HG03280 (cell line): ENCODE measurements at regions not wholly inside any gene's neighbourhood (a gene's known extent, or its start where the extent isn't known, plus 50 kb on each side); places are given as distances from the start of the nearest gene placed in this dataset.
"Not testable (repeated sequence)": the region's sequence is repeated elsewhere in the genome, so short reads cannot be mapped to it uniquely, and the experiment has no call there.

ENCODE experiments used
- ATAC-seq: cut with Tn5 transposase; IDR thresholded peaks from one replicate; pipeline ENCODE4 v1.9.1; 2021; ENCODE audit warnings: mild to moderate bottlenecking, moderate library complexity; ENCODE audit not compliant: unreplicated experiment

DNA sequence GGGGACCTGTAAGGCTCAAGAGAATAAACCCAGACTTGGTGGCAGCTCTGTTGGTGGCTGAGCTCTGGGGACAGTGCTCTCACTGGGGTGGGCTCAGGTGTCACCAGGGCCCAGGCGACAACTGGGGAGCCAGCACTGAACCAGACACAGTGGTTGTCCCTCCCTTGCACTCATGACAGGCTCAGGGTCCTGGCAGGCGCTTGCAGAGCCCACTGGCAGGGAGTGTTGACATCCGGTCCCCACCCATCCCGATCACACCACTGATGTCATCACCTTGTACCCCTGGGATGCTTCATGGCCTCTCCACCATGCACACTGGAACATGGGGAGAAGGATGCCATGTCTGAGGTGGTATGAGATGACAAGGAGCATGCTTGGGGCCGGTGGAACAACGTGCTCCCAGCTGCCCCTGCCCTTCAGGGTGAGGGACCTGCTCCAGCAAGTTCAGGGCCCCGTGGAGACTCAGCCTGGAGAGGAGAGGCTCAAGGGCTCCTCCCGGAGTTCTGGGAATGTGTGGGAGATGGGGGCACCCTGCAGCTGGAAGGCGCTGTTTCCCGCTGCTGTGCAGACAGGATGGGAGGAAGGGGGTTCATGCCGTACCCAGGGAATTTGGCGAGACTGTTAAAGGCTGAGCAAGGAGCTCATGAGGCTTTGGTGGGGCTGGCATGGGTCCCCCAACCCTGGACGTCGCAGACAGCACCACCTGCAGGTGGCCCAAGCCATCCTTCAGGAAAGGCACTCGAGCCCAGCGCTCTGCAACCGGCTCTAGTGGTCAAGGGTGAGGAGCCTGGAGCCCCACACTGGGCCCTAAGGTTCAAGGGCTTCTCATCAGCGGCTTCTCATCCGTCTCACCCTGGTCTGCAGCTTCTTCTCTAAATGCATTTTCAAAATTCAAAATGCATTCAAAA, 141.1 kb upstream of the ZNF469 start:
- not testable (repeated sequence) for ATAC-seq

DNA sequence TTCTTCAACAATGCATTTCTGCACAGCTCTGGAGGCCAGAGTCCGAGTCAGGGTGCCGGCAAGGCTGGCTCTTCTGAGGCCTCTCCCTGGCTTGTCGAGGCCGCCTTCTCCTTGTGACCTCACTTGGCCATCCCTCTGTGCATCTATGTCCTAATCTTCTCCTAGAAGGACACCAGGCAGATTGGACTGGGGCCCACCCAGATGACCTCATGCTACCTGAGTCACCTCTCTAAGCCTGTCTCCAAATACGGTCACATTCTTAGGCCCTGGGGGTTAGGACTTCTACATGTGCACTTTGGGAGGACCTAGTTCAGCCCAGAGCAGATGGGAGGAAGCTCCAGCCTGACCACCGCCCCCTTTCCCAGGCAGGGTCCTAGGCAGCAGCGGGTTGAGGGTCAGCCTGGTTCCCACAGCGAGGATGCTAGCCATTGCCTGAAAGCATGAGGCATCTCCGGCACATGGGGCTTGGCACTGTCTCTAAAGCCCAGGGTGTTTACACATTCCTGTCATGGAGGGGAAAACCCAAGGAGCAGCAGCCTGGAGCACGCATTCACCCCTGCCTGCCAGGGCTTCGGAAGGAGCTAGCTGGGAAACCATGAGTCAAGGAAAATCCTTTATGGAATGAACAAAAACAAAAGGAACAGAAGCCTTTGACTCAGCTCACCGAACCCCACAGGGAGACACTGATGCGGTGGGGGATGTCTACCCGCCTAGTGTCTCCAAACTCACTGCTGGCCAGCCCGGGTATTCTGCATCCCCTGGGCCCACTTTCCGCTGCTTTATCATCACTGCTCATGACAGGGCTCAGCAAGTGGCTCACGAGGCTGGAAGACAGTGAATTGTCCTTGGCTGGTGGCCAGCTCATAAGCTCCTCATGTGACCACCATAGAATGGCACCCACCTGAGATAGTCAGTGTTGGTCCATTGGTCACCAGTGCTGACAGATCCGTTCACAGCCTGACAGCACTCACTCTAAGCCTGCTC, 140.2 kb upstream of the ZNF469 start:
- ATAC-seq, result not testable (repeated sequence)

- ATAC-seq, result not testable (repeated sequence)
Measured at GRCh38 chr16:88243921-88244320, 138.8 kb upstream of the ZNF469 start.

GRCh38 chr16:88245241-88246081, 137.3 kb upstream of the ZNF469 start:
- not testable (repeated sequence) for ATAC-seq

DNA sequence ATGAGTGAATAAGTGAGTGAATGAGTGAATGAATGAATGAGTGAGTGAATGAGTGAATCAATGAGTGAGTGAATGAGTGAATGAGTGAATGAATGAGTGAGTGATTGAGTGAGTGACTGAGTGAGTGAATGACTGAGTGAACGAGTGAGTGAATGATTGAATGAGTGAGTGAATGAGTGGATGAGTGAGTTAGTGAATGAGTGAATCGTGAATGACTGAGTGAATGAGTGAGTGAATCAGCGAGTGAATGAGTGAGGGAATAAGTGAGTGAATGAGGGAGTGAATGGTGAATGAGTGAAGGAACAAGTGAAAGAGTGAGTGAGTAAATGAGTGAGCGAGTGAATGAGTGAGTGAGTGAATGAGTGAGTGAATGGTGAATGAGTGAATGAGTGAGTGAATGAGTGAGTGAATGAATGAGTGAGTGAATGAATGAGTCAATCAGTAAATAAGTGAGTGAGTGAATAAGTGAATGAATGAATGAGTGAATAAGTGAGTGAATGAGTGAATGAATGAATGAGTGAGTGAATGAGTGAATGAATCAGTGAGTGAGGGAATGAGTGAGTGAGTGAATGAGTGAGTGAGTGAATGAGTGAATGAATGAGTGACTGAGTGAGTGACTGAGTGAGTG, 135.7 kb upstream of the ZNF469 start:
- ATAC-seq, result not testable (repeated sequence)

- not testable (repeated sequence) for ATAC-seq
Measured at GRCh38 chr16:88247583-88247966, 135.2 kb upstream of the ZNF469 start.

DNA sequence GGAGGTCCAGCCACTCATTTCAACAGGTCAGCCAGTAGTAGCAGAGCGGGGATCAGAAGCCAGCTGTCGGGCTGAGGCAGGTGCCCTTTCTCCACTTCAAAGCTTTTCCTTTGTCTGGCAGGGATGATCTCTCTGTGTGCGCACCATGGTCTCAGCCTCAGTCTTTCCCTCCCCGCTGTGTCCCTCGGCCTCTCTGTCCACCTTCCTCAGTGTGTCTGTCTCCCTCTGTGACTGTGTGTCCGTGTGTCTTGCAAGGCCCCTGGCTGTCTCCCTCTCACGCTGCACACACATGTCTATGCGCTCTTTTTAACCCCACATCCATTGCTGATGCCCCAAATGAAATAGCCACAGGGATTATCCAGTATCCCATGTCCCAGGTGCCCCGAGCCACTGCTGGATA, 134.0 kb upstream of the ZNF469 start:
- not testable (repeated sequence) for ATAC-seq

DNA sequence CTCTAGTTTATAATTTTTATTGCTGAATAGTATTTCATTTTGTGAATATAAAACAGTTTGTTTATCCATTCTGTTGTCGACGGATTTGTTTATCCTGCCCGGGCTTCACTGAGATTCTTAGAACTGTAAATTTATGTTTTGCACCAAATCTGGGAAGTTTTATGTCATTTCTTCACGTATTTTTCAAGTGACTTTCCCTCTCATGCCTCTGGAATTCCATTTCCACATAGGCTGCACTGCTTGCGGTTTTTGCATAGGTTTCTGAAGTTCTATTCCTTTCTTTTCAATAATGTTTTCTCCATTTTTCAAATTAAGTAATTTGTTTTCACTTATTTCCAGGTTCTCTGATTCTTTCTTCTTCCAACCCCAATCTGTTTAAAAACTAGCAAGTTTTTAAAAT, 132.4 kb upstream of the ZNF469 start:
- ATAC-seq, result not testable (repeated sequence)

DNA sequence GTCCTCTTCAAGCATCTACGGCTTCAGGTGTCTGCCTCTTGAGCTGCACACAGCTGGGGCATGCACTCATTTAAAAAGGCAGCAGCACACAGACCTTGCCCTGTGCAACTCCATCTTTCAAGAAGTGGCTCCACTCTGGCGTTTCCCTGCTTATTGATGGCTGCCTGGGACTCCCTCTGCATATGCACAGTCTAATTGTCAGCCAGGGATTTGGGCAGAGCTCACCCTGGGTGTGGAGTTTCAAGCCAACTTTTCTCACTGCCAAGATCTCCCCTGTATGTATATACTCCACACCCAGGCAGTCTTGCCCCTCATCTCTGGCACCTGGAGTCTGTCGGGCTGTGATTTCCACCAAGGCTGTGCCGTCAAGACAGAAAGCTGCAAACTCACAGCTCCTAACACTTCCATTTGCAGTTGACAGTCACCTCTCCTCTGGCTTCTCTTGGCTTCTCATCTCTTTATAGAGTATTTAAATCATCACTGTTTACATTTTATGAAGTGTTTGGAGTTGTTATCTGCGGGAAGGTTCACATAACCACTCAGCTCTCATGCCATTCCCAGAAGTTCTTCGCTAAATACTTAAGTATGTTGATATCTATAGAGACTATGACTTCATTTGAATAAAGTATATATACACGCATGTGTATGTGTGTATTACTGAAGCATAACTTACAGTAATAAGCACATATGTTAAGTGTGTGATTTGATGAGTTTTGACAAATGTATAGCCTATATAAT, 130.5 kb upstream of the ZNF469 start:
- not testable (repeated sequence) for ATAC-seq

- ATAC-seq, result not testable (repeated sequence)
Measured at GRCh38 chr16:88258141-88258540, 124.6 kb upstream of the ZNF469 start.

DNA sequence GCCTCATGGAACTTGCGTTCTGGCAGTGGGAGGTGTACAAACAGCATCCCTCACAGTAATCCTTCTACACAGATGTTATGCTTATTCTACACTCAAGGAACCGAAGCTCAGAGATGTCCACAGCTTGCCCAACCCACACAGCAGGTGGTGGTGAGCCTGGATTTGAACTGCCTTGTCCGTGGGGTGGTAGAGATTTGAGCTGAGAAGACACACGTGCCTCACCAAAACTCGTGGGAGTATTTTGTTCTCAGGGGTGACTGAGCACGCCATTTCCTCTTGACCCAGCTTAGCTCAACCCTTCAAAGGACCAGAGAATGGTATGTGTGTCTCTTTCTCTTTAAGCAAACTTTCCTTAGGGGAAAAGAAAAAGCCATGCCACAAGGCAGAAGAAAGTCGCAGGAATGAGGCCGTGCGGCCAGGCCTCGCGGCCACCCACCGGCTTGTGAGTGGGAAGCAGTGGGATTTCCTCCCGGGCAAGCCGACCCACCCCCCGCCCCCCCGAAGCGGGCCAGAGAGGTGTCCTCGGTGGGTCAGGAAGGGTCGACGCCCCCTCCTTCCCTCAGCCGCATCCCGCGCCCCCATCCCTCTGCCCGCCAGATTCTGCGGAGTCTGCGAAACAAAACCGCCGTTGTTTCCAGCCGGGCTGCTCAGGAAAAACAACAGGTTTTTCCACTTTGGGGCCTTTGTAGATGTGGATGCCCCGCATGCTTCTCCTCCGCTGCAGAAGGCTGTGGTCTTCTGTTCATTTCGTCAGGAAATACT, 123.8 kb upstream of the ZNF469 start:
- not testable (repeated sequence) for ATAC-seq

DNA sequence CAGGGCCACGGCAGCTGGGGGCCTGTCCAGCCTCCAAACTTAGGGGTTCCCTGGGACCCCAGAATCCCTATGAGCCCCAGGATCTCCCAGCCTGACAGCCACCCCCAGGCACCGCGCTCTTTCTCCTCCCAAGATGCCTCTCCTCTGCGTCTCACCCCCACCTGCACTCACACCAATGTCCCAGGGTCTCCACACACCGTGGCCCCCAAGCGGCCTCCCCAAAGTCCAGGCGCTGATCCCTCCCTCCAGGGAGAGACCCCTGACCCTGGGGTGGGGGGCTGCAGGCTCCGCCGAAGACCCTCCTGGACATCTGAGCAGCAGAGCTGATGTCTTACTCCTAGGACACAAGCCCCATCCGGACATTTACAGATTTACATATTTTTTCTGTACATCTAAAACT, 123.2 kb upstream of the ZNF469 start:
- not testable (repeated sequence) for ATAC-seq

- ATAC-seq, result not testable (repeated sequence)
Measured at GRCh38 chr16:88260146-88260545, 122.6 kb upstream of the ZNF469 start.

GRCh38 chr16:88260881-88261665, 121.7 kb upstream of the ZNF469 start:
- ATAC-seq, result not testable (repeated sequence)

GRCh38 chr16:88261814-88262605, 120.7 kb upstream of the ZNF469 start:
- ATAC-seq, result not testable (repeated sequence)

DNA sequence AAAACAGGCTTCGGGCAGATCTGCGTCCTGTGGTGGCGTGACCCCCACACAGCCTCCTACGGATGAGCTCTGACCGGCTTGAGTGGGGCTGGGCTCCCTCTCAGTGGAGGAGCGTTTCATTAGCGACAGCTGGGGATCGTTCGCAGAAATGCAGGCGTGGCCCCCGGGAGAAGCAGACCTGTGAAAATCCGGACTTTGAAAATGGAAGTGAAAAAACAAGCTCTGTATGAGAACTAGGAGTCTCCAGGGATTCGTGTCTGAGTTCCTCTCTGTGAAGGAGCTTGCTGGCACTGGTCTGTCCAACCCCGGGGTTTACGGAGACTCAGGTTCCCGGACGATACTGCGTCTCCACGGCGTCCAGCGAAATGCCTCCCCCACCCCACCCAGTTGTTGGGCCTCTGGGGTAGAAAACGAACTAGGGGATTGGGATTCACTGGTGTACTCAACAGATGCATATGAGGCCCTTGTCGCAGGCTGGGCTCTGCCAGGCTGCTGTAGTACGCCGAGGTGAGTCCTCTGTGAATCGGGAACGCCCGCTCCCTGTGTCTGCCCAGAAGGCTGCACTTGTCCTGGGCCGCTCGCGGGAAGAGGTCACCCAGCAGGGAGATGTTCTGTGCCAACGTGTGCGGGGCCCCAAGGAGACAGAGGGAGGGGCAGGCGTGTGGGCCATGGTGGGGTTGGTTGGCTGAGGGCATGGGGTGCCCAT, 119.7 kb upstream of the ZNF469 start:
- ATAC-seq, result not testable (repeated sequence)
